ENCODE measurements at regions not wholly inside any gene's neighbourhood (a gene's known extent, or its start where the extent isn't known, plus 50 kb on each side); places are given as distances from the start of the nearest gene placed in this dataset.
"Not testable (repeated sequence)": the region's sequence is repeated elsewhere in the genome, so short reads cannot be mapped to it uniquely, and the experiment has no call there.

- DNase-seq = not testable (repeated sequence)
Measured at GRCh38 chr12:58426437-58426836, 485.1 kb downstream of the ATP23 start.

- DNase-seq = no peak
Measured at GRCh38 chr12:58433959-58434358, 486.3 kb downstream of the LRIG3 start.

GRCh38 chr12:58434726-58435125 lies 485.6 kb downstream of the LRIG3 start:
- no peak for DNase-seq

GRCh38 chr12:58435647-58436046 lies 484.7 kb downstream of the LRIG3 start:
- no peak for DNase-seq

- no peak for DNase-seq
Measured at GRCh38 chr12:58441483-58441882, 478.8 kb downstream of the LRIG3 start.

- DNase-seq = peak; percentile 15 to 17
Measured at GRCh38 chr12:58443273-58443980, 476.9 kb downstream of the LRIG3 start.

- DNase-seq = no peak
Measured at GRCh38 chr12:58443981-58444371, 476.3 kb downstream of the LRIG3 start.

- DNase-seq = no peak
Measured at GRCh38 chr12:58450868-58451482, 469.3 kb downstream of the LRIG3 start.

GRCh38 chr12:58452546-58452945 lies 467.8 kb downstream of the LRIG3 start:
- DNase-seq = no peak

- no peak for DNase-seq
Measured at GRCh38 chr12:58453306-58453705, 467.0 kb downstream of the LRIG3 start.

- DNase-seq = no peak
Measured at GRCh38 chr12:58455136-58455535, 465.2 kb downstream of the LRIG3 start.

- no peak for DNase-seq
Measured at GRCh38 chr12:58458102-58458501, 462.2 kb downstream of the LRIG3 start.

- no peak for DNase-seq
Measured at GRCh38 chr12:58459191-58459590, 461.1 kb downstream of the LRIG3 start.

- DNase-seq = no peak
Measured at GRCh38 chr12:58463051-58463450, 457.3 kb downstream of the LRIG3 start.

- DNase-seq = no peak
Measured at GRCh38 chr12:58465418-58465817, 454.9 kb downstream of the LRIG3 start.

- DNase-seq = no peak
Measured at GRCh38 chr12:58470266-58471010, 449.9 kb downstream of the LRIG3 start.

GRCh38 chr12:58479401-58479800 lies 440.9 kb downstream of the LRIG3 start:
- DNase-seq = no peak

- DNase-seq = no peak
Measured at GRCh38 chr12:58481811-58482210, 438.5 kb downstream of the LRIG3 start.

GRCh38 chr12:58487255-58487654 lies 433.0 kb downstream of the LRIG3 start:
- no peak for DNase-seq

GRCh38 chr12:58487678-58488161 lies 432.6 kb downstream of the LRIG3 start:
- no peak for DNase-seq

- no peak for DNase-seq
Measured at GRCh38 chr12:58489394-58489793, 430.9 kb downstream of the LRIG3 start.

GRCh38 chr12:58491306-58491705 lies 429.0 kb downstream of the LRIG3 start:
- DNase-seq = no peak

GRCh38 chr12:58496411-58497190 lies 423.7 kb downstream of the LRIG3 start:
- DNase-seq = no peak

All from AML-193 (cell line).